GM19452 (cell line): ENCODE measurements at regions not wholly inside any gene's neighbourhood (a gene's known extent, or its start where the extent isn't known, plus 50 kb on each side); places are given as distances from the start of the nearest gene placed in this dataset.

Experiments used
- ATAC-seq: cut with Tn5 transposase; IDR thresholded peaks from one replicate; pipeline ENCODE4 v1.9.1; 2021; ENCODE audit not compliant: unreplicated experiment

DNA sequence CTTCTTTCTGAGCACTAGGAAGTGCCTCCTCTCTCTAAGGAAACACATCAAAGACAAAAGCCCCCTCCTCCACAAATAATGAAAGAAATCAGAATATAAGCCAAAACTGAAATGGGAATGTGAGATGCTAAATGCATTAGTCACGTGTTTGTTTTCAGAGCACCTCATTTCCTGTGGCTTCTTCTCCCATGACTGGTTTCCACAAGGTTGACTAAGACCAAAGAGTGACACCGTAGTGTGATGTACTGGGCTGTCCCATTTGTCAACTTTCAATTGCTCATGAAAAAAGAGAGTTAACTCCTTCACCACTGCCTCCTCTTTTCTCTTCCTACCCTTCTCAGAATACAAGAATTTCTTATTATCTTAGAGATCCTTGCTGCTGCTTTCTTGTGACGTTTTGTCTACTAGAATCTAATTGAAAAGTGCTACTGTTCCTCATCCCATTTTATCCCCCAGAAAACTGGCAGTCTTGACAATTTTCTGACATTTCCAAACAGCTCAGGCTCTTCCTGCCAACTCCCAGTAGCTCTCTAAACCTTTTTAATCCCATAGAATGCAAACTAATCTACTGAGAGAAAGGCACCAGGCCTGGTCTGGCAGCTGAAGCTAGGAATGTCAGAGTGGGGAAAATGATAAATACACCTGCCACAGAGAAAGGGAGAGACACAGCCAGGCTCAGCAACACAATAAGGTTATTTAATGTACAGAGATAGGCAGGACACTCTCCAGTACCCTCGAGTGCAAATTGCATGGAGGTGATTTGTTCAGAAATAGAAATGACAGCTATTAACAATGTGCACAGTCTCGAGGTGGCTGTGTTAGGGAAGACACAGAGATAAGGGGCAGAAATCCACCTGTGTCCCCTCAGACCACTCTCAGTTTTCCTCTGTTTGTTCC, 671.7 kb upstream of the NRSN1 start:
- no peak for ATAC-seq

- ATAC-seq: no peak
Observed at GRCh38 chr6:23455754-23456153, 670.3 kb upstream of the NRSN1 start.

GRCh38 chr6:23456396-23456795, 669.6 kb upstream of the NRSN1 start:
- no peak for ATAC-seq

GRCh38 chr6:23457321-23457720, 668.7 kb upstream of the NRSN1 start:
- no peak for ATAC-seq

DNA sequence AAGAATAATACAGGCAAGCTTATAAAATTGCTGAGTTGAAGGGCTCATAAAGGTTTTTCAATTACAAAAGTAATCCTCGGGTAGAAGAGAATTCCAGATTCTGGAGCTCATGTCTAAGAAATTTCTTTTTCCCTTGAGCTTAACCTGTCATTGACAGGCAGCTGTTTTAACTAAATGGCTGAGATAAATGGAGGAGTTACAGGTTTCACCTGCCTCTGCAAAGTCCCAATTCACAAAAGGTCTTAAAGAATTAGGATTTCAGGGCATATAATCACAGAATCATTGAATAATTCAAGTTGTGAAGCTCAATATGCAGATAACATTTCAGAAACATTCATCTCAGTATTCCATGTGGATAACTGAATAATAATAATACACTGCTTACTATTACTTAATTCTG, 660.1 kb upstream of the NRSN1 start:
- no peak for ATAC-seq

DNA sequence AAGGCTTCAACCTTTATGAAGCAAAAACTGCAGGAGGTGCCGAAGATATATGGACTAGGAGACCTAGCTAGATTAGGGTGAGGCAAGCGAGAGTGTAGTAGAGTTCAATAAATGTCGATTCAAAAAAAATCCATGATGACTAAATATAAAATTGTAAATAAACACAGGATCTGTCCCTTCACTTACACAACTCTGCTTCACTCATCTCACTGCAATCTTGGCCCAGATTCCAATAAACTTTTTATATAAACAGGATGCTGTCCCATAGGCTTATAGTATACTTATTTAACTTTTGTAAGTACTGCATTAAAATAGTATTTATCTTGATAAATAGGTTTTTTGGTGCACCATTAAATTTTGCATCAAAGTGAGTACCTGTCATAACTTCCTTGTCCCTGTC, 648.4 kb upstream of the NRSN1 start:
- no peak for ATAC-seq

DNA sequence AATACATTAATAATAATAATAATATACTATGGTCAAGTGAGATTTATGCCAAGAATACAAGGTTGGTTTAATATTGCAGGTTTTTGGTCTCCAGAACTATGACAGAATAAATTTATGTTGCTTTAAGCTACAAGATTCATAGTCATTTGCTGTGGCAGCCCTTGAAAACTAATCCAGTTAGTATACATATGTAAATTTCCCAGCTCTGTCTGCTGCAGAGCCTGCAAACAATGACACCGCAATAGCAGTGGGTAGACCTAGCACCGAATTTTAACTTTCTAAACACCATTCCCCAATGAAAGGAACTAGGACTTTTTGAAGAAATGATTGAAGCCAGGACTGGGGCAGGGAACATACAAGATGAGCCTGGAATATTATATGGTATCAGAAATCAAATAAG, 647.7 kb upstream of the NRSN1 start:
- no peak for ATAC-seq

- no peak for ATAC-seq
Observed at GRCh38 chr6:23483896-23484295, 642.1 kb upstream of the NRSN1 start.

GRCh38 chr6:23494367-23494766, 631.6 kb upstream of the NRSN1 start:
- ATAC-seq: no peak

- ATAC-seq: no peak
Observed at GRCh38 chr6:23498013-23498412, 628.0 kb upstream of the NRSN1 start.

DNA sequence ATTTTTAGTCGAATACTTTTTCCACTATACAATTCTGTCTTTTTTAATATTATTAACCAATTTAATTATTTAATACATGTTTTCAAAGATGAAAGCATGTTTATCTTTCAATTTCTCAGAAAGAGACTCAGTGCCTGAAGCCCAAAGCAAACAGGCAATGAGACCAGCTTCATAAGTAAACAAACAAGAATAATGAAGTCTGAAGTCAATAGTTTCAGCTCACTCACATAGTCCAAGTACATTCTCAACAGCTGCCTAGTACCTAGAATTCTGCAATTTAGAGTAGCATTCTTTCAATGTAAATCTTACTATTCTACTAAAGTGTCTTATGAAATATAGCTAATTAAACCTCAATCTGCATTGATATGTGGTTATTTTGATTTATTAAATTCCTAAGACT, 626.5 kb upstream of the NRSN1 start:
- no peak for ATAC-seq

- no peak for ATAC-seq
Observed at GRCh38 chr6:23503173-23503572, 622.8 kb upstream of the NRSN1 start.

DNA sequence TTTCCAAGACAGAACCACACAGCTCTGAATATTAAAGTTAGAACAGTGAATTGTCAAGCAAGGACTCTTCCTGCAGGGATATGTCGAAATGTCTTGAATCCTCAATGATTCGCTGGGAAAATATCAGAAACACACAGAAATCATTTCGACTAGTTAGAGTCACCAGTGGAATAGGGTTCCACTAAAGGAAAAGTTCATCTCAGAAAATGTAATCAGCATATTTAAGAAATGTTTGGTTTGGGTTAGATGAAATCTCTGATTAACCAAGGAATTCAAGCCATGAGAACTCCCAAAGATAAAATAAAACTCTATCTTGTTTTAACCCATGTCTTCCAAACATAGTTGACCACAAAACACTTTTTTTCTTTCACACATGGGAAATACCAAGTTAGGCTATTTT, 621.0 kb upstream of the NRSN1 start:
- ATAC-seq: no peak

GRCh38 chr6:23510778-23511510, 615.1 kb upstream of the NRSN1 start:
- ATAC-seq: no peak

- no peak for ATAC-seq
Observed at GRCh38 chr6:23511817-23512216, 614.2 kb upstream of the NRSN1 start.

GRCh38 chr6:23518294-23518693, 607.7 kb upstream of the NRSN1 start:
- ATAC-seq: no peak

- no peak for ATAC-seq
Observed at GRCh38 chr6:23522792-23523547, 603.0 kb upstream of the NRSN1 start.

DNA sequence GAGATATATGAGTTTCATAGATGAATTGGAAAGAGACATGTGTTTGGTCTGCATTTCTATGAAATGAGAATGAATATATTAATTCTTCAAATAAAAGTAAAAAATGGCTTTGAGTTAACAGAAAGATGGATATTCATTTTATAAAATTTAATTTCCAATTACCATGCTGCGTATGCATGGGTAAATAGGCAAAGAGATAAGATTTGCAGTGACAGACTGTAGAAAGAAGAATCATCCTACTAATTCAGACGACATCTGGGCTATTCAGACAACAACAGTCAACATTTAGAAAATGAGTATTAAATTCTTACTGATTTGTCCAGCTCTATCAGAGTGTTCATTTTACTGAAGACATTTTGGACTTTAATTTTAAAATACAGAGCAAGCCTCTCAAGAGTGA, 602.2 kb upstream of the NRSN1 start:
- ATAC-seq: no peak

DNA sequence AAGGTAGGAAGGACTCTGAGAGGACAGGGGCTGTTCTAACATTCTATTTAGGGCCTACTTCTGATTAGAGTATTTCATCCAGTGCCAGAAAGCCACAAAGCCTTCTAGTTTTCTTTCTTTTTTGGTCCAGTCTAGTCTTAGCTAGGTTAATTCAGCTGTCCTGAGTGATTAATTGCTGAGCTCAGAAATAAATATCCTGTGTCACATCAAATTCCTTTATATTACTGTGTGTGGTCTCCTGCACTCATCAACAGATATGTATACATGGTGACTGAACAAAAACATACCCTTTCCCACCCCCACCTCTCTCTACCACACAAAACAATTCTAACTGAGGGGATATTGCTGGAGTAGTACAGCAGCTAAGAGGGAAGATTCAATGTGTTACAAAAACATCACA, 601.5 kb upstream of the NRSN1 start:
- no peak for ATAC-seq

GRCh38 chr6:23526526-23526925, 599.5 kb upstream of the NRSN1 start:
- ATAC-seq: no peak

DNA sequence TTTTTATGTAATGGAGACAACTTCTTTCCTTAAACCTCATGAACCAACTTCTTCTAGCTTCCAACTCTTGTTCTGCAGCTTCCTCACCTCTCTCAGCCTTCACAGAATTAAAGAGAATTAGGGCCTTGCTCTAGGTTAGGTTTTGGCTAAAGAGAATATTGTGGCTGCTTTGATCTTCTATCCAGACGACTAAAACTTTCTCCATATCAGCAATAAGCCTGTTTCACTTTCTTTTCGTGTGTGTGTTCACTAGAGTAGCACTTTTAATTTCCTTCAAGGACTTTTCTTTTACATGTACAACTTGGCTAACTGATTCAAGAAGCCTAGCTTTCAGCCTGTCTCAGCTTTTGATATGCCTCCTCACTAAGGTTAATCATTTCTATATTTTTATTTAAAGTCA, 596.1 kb upstream of the NRSN1 start:
- no peak for ATAC-seq

GRCh38 chr6:23531666-23532065, 594.3 kb upstream of the NRSN1 start:
- no peak for ATAC-seq
